ENCODE measurements at regions not wholly inside any gene's neighbourhood (a gene's known extent, or its start where the extent isn't known, plus 50 kb on each side); places are given as distances from the start of the nearest gene placed in this dataset.

GRCh38 chr1:78298349-78298748 is 192.4 kb upstream of the PTGFR start:
- no peak for TF ChIP-seq CTCF (IDR thresholded peaks at IDR 0.05; ENCODE audit: low read depth, low read length, poor library complexity, severe bottlenecking)
- TF ChIP-seq EZH2phosphoT487 (IDR thresholded peaks at IDR 0.05; ENCODE audit: borderline replicate concordance, low read length), result no peak
